HepG2 (cell line): ENCODE measurements at regions not wholly inside any gene's neighbourhood (a gene's known extent, or its start where the extent isn't known, plus 50 kb on each side); places are given as distances from the start of the nearest gene placed in this dataset.

Source experiments
- ATAC-seq: fragments of 200-7000 bp; cut with Tn5 transposase; 3 replicates; pipeline ENCODE4 v1.9.1; 2020; ENCODE audit warnings: mild to moderate bottlenecking, moderate library complexity
- BruUV-seq: library from RNA; stranded (reverse); fragments of 400-500 nt; replicated peaks from 2 replicates; lab custom pipeline; 2021; lab: Mats Ljungman, UMichigan
- CTCF ChIA-PET: fragments of 300-600 bp; formaldehyde crosslinking; extraction: SDS; loops from one replicate; lab custom pipeline; 2021; ENCODE audit warnings: low total read pairs, inconsistent platforms, low intra/inter-chr PET ratio; lab: Yijun Ruan, JAX
- POLR2A ChIA-PET: fragments of 350-600 bp; sonication (Branson Sonifier 250); formaldehyde crosslinking; loops from one replicate; lab custom pipeline; 2020; ENCODE audit warnings: antibody characterized with exemption, inconsistent platforms; lab: Yijun Ruan, JAX
- DNase-seq: peaks from one replicate; pipeline ENCODE4 v3.0.0-alpha.2; 2015; ENCODE audit warnings: low spot score
- FAIRE-seq: peaks from 3 replicates; lab custom pipeline; 2011; peaks lifted over from hg19 to GRCh38; lab: Jason Lieb, UNC
- H2AFZ ChIP-seq: one replicate; pipeline ENCODE4 v1.6.1; 2011; ENCODE audit warnings: low read length, inconsistent platforms
- H3K27ac ChIP-seq: fragments of 300-600 bp; 3 replicates; pipeline ENCODE4 v1.8.0; 2011; ENCODE audit warnings: mixed run types, mild to moderate bottlenecking, mixed read lengths, low read length, inconsistent platforms; ENCODE audit not compliant: insufficient read depth; ENCODE audit errors: extremely low read length
- H3K27me3 ChIP-seq, 2 experiments: fragments of 200-600 bp in 1 of 2; 2 replicates in 1 of 2; 3 replicates in 1 of 2; pipeline versions ENCODE4 v1.6.0 to v1.8.0; 2011; ENCODE audit warnings: low read length in 2 of 2, mild to moderate bottlenecking in 2 of 2, moderate library complexity in 2 of 2, inconsistent platforms in 1 of 2; ENCODE audit not compliant: insufficient read depth in 2 of 2, control insufficient read depth in 1 of 2
- H3K36me3 ChIP-seq, 2 experiments: fragments of 200-600 bp in 1 of 2; replicated peaks in 1 of 2; 2 replicates in 1 of 2; 3 replicates in 1 of 2; pipeline versions ENCODE4 v1.5.1 to v1.8.0; 2011; ENCODE audit warnings: low read length in 2 of 2, inconsistent platforms in 1 of 2; ENCODE audit not compliant: insufficient read depth in 2 of 2, control insufficient read depth in 1 of 2
- H3K4me1 ChIP-seq: 2 replicates; pipeline ENCODE4 v1.5.1; 2012; ENCODE audit warnings: low read length, inconsistent platforms; ENCODE audit not compliant: insufficient read depth
- H3K4me2 ChIP-seq: 2 replicates; pipeline ENCODE4 v1.6.0; 2011; ENCODE audit warnings: low read depth, low read length, inconsistent platforms
- H3K4me3 ChIP-seq, 3 experiments: fragments of 200-600 bp in 1 of 3; sonication (generic), shearing (Covaris generic) in 1 of 3; replicated peaks in 1 of 3; 2 replicates each; pipeline ENCODE4 v1.5.1; 2011 to 2016; ENCODE audit warnings: low read length in 3 of 3, inconsistent platforms in 2 of 3, low read depth in 2 of 3, mild to moderate bottlenecking in 2 of 3, control low read depth in 1 of 3, mixed read lengths in 1 of 3; ENCODE audit not compliant: insufficient read depth in 1 of 3
- H3K79me2 ChIP-seq: one replicate; pipeline ENCODE4 v1.6.1; 2011; ENCODE audit warnings: low read length, inconsistent platforms; ENCODE audit not compliant: insufficient read depth
- H3K9ac ChIP-seq: 2 replicates; pipeline ENCODE4 v1.6.0; 2011; ENCODE audit warnings: mild to moderate bottlenecking, low read depth, low read length, inconsistent platforms; ENCODE audit not compliant: insufficient read depth
- H3K9me3 ChIP-seq: 2 replicates; pipeline ENCODE4 v1.5.1; 2012; ENCODE audit warnings: mild to moderate bottlenecking, low read length
- H4K20me1 ChIP-seq: 2 replicates; pipeline ENCODE4 v1.6.0; 2011; ENCODE audit warnings: inconsistent platforms, mild to moderate bottlenecking, low read length, moderate library complexity; ENCODE audit not compliant: insufficient read depth
- SMARCC2 ChIP-seq: fragments of 450-650 bp; IDR thresholded peaks from 2 replicates; pipeline ENCODE4 v1.6.1; 2017; ENCODE audit warnings: antibody characterized with exemption, mild to moderate bottlenecking
- ZFP36L2 ChIP-seq: sonication (generic); formaldehyde crosslinking; IDR thresholded peaks from 2 replicates; pipeline ENCODE4 v1.4.0; 2020; ENCODE audit warnings: missing genetic modification reagents
- ZNF318 ChIP-seq: sonication (generic); formaldehyde crosslinking; IDR thresholded peaks from 2 replicates; pipeline ENCODE4 v1.4.0; 2020; ENCODE audit warnings: mild to moderate bottlenecking, missing genetic modification reagents
- ZNF572 ChIP-seq: sonication (generic); formaldehyde crosslinking; IDR thresholded peaks from 2 replicates; pipeline ENCODE4 v1.5.1; 2020; ENCODE audit warnings: mild to moderate bottlenecking, missing genetic modification reagents
- ZNF670 ChIP-seq: sonication (generic); formaldehyde crosslinking; IDR thresholded peaks from 2 replicates; pipeline ENCODE4 v1.8.0; 2022; ENCODE audit warnings: mild to moderate bottlenecking, missing genetic modification reagents, borderline replicate concordance
- WGBS: methylation state at CpG from one replicate; pipeline ENCODE4 v1.1.6; 2017; ENCODE audit warnings: low lambda C conversion rate; 5-methylcytosine and 5-hydroxymethylcytosine counted together
- in situ Hi-C: cut with HindIII; loops from 2 replicates; pipeline ENCODE4 v1.10.0; 2017; ENCODE audit warnings: low pct_unique_long_range_greater_than_20kb; ENCODE audit not compliant: extremely low pct_ligation_motif_present
- intact Hi-C: fragments of 100-400 bp; cut with micrococcal nuclease; formaldehyde crosslinking; loops from one replicate; pipeline ENCODE4 v1.10.0; 2022; ENCODE audit not compliant: unreplicated experiment

- peaks cover 49% of the 10 kb centered on the region for H3K9me3 ChIP-seq
- FAIRE-seq (no peak), DNase-seq (no peak), ATAC-seq (no peak)
- H3K4me2 ChIP-seq, result no peak overlapping the region
- 67% methylated on average over 4 of the region's 6 CpGs for WGBS
- no peaks in the 10 kb centered on the region for H3K36me3 ChIP-seq
- no peaks in the 10 kb centered on the region for H3K27me3 ChIP-seq
- in situ Hi-C loops (no loop called here), intact Hi-C loops (no loop called here)
- no peak overlapping the region for H3K9ac ChIP-seq
- no peaks in the 10 kb centered on the region for H4K20me1 ChIP-seq
- H3K79me2 ChIP-seq, result no peaks in the 10 kb centered on the region
- BruUV-seq, result no TSS peak
- no peak overlapping the region for H3K27ac ChIP-seq
- no peak for TF ChIP-seq ZFP36L2
- TF ChIP-seq ZNF572 (CRISPR knock-in tag), result no peak
- TF ChIP-seq ZNF670 (CRISPR knock-in tag), result no peak
- no peak for TF ChIP-seq SMARCC2
- TF ChIP-seq ZNF318 (CRISPR knock-in tag), result no peak
- H2AFZ ChIP-seq, result no peak overlapping the region
- no peaks in the 10 kb centered on the region for H3K4me1 ChIP-seq
- ChIA-PET POLR2A (no interaction called here), CTCF (no interaction called here)
- no peak overlapping the region for H3K4me3 ChIP-seq
These were observed 286.4 kb downstream of the TXNL1 start for GRCh38 chr18:56351911-56352500.
